Right lung (tissue), 2 donors: ENCODE measurements at regions not wholly inside any gene's neighbourhood (a gene's known extent, or its start where the extent isn't known, plus 50 kb on each side); places are given as distances from the start of the nearest gene placed in this dataset.
"Not testable (repeated sequence)": the region's sequence is repeated elsewhere in the genome, so short reads cannot be mapped to it uniquely, and the experiment has no call there.

Experiments used
- DNase-seq, 2 donors: peaks; one replicate each; pipeline ENCODE4 v3.0.0-alpha.2; 2013

GRCh38 chr5:17976404-17976803 is 342.1 kb downstream of the TAF11L14 start:
- no peak for DNase-seq

GRCh38 chr5:17978954-17979353 is 344.7 kb downstream of the TAF11L14 start:
- no peak for DNase-seq

DNA sequence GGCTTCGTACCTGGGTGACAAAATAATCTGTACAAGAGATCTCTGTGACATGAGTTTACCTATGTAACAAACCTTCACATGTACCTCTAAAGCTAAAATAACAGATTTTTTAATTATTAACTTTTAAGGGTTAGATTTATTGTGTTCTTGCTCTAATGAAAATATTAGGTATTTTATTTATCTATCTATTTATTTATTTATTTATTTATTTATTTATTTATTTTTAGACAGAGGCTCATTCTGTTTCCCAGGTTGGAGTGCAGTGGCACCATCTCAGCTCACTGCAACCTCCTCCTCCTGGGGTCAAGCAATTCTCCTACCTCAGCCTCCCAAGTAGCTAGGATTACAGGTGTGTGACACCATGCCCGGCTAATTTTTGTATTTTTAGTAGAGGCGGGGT is 348.4 kb downstream of the TAF11L14 start:
- DNase-seq, result not testable (repeated sequence)

- DNase-seq, result no peak
Measured at GRCh38 chr5:17989036-17989435, 354.8 kb downstream of the TAF11L14 start.

DNA sequence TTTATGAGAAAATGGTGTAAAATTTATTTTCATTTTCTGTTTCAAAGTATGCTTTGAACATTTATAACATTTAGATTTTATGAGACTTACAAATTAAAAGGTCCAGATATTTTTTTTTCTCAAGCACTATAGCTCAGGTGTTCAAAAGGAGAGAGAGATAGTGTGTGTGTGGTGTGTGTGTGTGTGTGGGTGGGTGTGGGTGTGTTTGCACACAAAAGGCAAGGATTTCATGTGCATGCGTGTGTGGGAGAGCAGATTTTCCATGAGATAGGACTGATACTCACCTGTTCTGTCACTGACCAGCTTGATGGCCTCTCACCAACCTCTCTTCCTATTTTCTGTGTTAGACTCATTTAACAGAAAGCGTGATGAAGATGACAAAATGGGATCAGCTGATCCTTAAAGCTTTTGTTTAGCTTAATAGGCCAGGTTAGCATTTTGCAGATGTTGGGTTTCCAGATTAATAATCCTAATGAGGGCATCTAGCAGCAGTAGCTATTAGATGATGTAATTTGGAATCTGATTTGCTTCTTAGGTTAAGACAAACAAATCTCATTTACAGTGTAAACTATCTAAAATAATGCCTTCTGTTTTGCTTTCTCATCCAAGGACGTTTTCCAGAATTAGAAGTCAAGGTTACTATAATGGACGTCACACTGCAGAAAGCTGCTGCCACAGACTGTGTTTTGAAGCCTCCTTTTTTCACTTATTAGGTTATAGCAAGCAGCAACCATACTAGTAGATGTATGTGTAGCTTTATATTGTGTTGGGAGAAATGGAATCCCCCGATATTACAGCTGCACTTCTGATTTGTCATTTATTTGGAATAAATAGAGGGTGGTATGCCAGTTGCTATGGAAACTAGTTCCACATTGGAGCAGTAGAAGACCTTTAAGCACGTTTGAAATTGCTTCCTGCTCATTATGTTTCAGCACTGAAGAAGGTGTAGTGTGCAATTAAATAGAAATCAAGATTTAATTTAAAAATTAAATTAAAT is 355.6 kb downstream of the TAF11L14 start:
- no peak for DNase-seq

- no peak for DNase-seq
Measured at GRCh38 chr5:17991775-17992174, 357.5 kb downstream of the TAF11L14 start.

GRCh38 chr5:17992291-17992690 is 358.0 kb downstream of the TAF11L14 start:
- no peak for DNase-seq

DNA sequence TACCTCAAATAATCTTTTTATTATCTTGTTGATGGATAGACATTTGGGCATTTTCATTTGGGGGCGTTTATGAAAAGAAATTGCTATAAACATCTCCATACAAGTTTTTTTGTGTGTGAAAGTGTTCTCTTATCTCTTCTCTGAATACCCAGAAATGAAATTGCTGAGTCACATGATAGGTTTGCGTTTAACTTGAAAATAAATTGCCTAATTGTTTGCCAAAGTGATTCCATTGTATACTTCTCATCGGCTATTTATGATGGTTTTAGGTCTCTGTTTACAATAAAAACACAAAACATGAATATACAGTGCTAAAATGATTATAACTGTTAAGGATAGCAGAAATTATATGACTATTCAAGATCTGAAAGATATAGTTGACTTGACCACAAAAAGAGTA is 361.7 kb downstream of the TAF11L14 start:
- DNase-seq, result no peak

GRCh38 chr5:17999858-18000257 is 365.6 kb downstream of the TAF11L14 start:
- DNase-seq, result no peak

DNA sequence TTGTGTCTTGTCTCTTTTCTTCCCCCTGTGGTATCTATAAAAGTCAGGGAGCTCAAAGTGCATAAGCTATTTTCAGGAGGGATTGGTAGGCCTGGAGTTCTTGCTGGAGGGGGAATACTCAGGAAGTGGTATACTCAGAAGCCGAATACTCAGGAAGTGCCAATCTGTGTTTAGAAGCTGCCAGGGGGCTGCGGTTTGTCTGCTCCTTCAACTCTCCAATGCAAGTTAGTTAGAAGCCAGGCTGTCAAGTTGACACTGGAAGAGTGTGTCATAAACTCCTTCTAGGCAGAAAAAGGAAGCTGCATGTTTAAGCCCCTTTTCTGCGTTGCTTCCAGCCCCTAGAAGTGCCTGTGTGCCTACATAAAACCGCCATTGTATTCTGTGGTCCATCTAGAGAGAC is 366.5 kb downstream of the TAF11L14 start:
- DNase-seq, result no peak

GRCh38 chr5:18003312-18003711 is 369.1 kb downstream of the TAF11L14 start:
- no peak for DNase-seq

DNA sequence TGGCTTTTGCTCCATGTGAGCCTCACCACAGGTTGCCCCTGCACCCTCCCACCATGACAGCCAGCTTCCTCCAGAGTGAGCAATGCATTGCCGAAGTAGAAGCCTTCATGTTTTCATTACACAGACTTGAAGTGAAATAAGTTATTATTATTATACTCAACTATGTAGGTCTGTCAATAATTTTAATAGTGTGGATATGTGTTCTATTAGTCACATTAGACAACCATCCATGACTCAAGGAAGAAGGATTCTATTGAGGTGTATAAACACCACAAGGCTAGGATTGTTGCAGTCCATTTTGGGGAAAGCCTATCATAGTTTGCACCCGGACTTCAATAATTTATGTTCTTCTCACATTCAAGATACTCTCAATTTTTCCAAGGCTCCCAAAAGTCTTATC is 369.5 kb downstream of the TAF11L14 start:
- no peak for DNase-seq

DNA sequence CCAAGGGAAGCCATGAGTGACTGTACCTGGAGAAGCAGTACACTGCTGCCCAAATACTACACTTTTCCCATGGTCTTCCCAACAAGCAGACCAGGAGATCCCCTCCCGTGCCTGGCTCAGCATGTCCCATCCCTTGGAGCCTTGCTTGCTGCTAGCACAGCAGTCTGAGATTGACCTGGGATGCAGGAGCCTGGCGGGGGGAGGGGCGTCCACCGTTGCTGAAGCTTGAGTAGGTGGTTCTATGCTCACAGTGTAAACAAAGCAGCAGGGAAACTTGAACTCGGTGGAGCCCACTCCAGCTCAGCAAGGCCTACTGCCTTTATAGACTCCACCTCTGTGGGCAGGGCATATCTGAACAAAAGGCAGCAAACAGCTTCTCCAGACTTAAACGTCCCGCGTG is 372.0 kb downstream of the TAF11L14 start:
- DNase-seq, result not testable (repeated sequence)

DNA sequence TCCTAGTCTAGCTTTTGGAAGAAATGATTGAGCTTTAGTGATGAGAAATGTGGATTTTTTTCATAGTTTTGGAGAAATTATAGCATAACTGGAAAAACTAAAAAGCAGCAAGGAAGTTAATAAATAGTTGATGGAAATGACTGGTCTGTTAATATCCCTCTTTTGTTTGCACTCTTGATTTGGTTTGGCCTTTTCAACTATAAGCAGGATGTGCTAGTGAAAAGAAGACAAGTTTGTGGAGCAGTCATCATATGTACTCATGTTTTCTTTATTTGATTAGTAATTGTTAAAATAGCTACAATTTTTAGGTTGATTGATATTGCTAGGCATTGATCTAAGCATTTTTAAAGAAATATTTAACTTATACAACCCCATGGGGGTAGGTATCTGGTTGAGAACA is 374.7 kb downstream of the TAF11L14 start:
- no peak for DNase-seq

- no peak for DNase-seq
Measured at GRCh38 chr5:18010053-18010452, 375.8 kb downstream of the TAF11L14 start.

GRCh38 chr5:18018472-18018871 is 384.2 kb downstream of the TAF11L14 start:
- no peak for DNase-seq

- no peak for DNase-seq
Measured at GRCh38 chr5:18023275-18023674, 389.0 kb downstream of the TAF11L14 start.

- DNase-seq, result no peak
Measured at GRCh38 chr5:18023986-18024385, 389.7 kb downstream of the TAF11L14 start.

DNA sequence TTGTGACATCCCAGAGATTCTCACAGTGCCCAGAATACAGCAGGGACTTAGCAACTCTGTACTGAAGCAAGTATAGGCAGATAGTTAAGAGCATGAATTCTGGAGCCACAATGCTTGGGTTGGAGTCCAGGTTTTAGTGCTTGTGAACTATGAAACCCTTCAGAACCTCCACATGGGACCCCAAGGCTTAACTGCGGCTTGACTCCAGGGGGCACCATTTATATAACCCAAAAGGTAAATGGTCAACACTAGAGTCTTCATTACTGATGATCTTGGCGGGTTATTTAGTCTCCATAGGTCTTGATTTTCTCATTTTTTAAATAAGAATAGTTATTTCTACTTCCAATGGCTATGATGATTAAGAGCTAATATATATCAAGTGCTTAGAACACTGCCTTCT is 390.3 kb downstream of the TAF11L14 start:
- DNase-seq, result no peak

- no peak for DNase-seq
Measured at GRCh38 chr5:18027241-18027867, 393.1 kb downstream of the TAF11L14 start.

GRCh38 chr5:18028036-18028435 is 393.8 kb downstream of the TAF11L14 start:
- no peak for DNase-seq

DNA sequence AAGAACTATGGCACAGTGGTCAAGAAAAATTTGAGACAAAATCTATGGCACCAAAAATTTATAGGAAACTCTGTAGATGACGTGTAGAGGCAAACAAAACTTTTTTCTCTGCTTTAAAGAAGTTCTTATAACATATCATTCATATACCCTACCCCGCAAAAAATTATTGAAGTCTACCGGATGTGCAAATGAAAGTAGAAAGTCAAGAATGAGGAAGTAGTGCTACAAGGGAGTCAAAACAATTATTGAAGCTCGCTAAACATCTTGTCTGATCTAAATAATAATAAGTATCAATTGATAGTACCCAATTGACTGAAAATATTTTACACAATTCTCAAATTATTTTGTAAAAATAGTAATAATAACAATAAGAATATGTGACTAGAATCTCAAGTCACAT is 398.5 kb downstream of the TAF11L14 start:
- no peak for DNase-seq

- no peak for DNase-seq
Measured at GRCh38 chr5:18036531-18036930, 402.3 kb downstream of the TAF11L14 start.
